ENCODE measurements at regions not wholly inside any gene's neighbourhood (a gene's known extent, or its start where the extent isn't known, plus 50 kb on each side); places are given as distances from the start of the nearest gene placed in this dataset.

DNA sequence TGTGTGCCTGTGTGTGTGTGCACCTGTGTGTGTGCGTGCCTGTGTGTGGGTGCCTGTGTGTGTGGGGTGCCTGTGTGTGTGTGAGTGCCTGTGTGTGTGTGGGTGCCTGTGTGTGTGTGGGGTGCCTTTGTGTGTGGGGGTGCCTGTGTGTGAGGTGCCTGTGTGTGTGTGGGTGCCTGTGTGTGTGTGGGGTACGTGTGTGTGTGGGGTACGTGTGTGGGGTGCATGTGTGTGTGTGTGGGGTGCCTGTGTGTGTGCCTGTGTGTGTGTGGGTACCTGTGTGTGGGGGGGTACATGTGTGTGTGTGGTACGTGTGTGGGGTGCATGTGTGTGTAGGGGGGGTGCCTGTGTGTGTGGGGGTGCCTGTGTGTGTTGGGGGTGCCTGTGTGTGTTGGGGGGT is 73.4 kb upstream of the HGFAC start:
- no peak for DNase-seq
- H3K27ac Mint-ChIP-seq, result no peak overlapping the region
- H3K4me3 Mint-ChIP-seq, result no peak overlapping the region
- intact Hi-C loops (cut with micrococcal nuclease), result no loop called here
- peaks cover 34% of the 10 kb centered on the region for H3K27me3 Mint-ChIP-seq
- peaks cover 22% of the 10 kb centered on the region for H3K4me1 Mint-ChIP-seq
- no peaks in the 10 kb centered on the region for H3K36me3 Mint-ChIP-seq (ENCODE audit: low read depth)
- no peaks in the 10 kb centered on the region for H3K9me3 Mint-ChIP-seq

DNA sequence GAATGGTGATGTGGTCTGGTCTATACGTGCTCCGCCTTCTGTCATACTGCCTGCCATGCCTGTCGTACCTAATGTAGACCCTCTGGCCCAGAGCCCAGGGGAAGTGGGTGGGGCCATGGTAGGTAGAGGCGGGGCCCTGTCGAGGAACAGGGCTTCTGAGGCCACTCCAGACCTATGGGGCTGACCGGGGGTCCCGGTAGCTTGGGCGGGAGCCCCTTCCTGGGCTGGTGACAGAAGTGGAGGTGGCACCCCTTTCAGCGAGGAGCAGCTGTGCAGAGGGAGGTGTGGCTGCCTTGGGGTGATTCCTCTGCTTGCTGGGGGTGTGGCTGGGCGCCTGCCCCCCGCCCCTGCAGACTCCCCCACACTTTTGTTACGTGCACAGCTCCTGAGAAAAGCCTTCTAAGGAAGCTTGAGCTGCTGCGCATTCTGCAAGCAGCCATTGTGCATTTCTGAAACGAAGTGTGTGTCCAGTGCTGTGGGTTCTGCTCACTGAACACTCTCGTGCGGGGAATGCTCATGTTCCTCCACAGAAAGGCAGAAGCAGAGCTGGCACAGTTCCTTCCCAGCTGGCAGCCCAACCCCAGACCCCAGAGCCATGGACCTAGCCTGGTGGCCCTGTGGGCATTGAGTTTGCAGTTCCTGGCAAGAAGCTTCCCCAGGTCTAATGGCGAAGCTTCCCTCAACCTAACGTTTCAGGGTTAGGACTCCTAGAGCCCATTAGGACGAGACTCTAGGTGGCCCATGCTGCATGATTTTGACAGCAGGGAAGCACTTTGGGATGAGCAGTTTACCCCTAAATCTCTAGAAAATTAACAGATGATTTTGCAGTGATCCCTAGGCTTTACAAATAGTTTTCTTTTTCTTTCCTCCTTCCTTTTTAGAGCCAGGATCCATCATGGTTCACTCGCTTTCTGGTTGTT is 72.7 kb upstream of the HGFAC start:
- peaks cover 22% of the 10 kb centered on the region for H3K4me1 Mint-ChIP-seq
- peaks cover 34% of the 10 kb centered on the region for H3K27me3 Mint-ChIP-seq
- intact Hi-C loops (cut with micrococcal nuclease), result no loop called here
- peak overlapping the region; percentile 75 for H3K4me3 Mint-ChIP-seq
- H3K27ac Mint-ChIP-seq, result no peak overlapping the region
- no peaks in the 10 kb centered on the region for H3K9me3 Mint-ChIP-seq
- DNase-seq, result no peak
- H3K36me3 Mint-ChIP-seq (ENCODE audit: low read depth), result no peaks in the 10 kb centered on the region

DNA sequence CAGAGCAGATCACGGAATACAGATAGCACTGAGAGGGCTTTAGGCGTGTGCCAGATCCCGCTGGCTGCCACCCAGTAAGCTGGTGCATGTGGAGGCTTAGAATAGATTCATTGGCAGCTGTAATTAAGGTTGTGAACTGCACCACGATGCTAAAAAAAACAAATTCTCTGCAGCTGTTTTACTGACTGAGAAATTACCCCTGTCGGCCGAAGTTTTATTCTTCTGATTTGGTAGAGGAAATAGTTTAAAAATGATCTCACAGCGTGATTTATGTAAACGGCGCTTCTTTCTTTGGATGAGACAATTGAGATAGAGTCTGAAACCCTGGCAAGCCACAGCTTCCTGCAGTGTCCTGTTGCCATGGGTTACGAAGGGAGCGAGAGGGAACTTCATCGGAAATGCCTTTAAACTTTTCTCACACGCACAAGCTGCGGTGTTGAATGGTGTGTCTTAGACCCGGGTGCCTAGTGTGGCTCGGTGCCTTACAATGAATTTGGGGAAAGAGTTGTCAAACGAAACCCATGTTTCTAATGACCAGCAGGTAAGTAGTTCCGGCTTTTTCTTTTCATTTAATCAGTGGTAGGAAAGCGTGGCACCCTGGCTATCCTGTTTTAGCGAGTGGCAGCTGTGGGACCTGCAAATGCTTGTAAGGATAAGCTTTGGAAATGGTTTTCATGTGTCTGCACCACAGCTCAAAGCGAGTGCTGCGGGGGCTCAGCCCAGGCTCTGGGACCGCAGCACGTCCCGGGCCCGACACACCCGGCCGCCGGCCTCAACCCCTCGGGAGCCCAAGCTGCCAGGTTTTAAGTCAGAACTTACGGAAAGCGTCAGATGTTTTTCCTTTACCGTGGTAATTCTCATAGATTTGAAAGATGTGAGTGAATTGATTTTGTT is 71.7 kb upstream of the HGFAC start:
- Mint-ChIP-seq H3K27ac (peak overlapping the region; percentile 68), H3K27me3 (peaks cover 34% of the 10 kb centered on the region), H3K4me1 (peaks cover 22% of the 10 kb centered on the region), H3K36me3 (ENCODE audit: low read depth) (no peaks in the 10 kb centered on the region), H3K9me3 (no peaks in the 10 kb centered on the region), H3K4me3 (peak overlapping the region; percentile 75)
- DNase-seq, result peak; percentile 87
- intact Hi-C loops (cut with micrococcal nuclease), result no loop called here

DNA sequence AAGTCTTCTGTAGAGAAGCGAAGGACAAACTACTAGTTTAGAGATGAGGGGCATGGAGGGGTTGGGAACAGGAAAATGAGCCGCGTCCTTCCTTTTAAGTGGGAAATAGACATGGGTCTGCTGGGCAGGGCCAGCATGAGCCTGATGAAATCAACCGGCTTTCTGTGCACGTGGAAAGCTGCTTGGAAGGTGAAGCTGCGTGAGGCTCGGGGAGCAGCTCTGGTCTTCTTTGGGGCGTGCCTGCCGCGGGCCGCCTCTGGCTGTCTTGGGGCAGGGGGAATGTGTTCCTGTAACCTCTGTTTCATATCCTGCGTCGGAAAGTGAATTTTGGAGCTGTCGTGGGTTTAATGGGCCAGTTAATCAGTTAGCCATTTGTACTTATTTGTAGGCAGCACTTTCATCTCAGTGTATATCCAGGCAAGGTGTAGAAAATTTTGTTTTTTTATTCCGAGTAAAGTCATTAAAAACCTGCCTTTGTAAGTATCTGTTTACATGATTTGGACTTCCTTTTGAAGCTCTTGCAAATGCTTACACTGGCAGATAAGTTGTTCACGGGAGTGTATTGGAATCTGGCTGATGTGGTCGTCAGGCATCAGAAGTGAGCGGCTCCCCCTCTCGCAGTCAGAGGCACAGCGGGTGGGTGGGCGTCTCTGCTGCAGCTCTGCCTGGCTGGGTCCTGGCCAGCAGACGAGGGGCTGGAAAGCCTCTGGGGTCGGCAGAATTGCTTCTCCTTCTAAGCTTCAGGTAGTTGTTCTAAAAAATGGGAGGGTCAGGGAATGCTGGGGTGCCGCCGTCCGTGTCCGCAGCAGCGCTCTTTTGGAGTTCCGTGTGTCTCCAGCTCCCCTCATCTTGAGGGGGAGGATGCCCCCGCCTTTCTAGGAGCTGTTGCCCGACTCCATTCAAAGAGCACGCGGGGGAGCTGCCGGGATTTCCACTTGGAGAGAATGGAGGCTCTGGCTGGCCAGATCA is 70.5 kb upstream of the HGFAC start:
- H3K36me3 Mint-ChIP-seq (ENCODE audit: low read depth), result no peaks in the 10 kb centered on the region
- H3K4me1 Mint-ChIP-seq, result peaks cover 22% of the 10 kb centered on the region
- intact Hi-C loops (cut with micrococcal nuclease), result no loop called here
- H3K27ac Mint-ChIP-seq, result no peak overlapping the region
- no peaks in the 10 kb centered on the region for H3K9me3 Mint-ChIP-seq
- H3K4me3 Mint-ChIP-seq, result no peak overlapping the region
- H3K27me3 Mint-ChIP-seq, result peaks cover 34% of the 10 kb centered on the region
- no peak for DNase-seq

DNA sequence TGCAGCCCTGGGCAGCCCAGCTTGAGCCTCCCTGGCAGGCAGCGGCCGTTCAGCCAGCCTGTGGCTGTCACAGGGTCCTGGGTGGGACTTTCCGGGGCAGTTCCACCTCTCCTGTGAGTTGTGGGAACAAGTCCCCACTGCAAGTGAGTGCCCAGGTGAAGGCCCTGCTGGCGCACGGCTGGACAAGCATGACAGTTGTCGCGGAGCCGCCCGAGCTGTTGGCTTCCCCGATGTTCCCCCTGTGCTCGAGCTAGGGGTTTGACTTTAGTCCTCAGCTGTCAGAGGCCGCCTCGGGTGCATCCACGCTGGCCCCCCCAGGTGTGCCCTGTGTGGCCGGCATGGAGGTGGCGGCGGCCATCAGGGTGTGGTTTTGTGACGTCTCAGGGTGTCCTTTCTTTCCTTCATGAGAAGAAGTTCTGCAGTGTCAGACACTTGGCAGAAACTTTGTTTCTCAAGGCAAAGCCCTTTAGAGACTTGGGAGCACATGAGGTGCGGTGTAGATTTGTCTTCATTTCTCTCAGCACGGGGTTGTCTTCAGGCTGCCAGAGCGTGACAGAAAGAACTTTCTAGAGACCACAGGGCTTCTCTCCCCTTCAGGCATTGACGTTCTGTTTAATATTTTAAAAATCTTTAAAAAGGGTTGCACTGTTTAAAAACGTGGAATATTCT is 69.4 kb upstream of the HGFAC start:
- Mint-ChIP-seq H3K27ac (no peak overlapping the region), H3K27me3 (peaks cover 34% of the 10 kb centered on the region), H3K4me1 (peaks cover 22% of the 10 kb centered on the region), H3K36me3 (ENCODE audit: low read depth) (no peaks in the 10 kb centered on the region), H3K9me3 (no peaks in the 10 kb centered on the region), H3K4me3 (no peak overlapping the region)
- no peak for DNase-seq
- intact Hi-C loops (cut with micrococcal nuclease), result no loop called here

DNA sequence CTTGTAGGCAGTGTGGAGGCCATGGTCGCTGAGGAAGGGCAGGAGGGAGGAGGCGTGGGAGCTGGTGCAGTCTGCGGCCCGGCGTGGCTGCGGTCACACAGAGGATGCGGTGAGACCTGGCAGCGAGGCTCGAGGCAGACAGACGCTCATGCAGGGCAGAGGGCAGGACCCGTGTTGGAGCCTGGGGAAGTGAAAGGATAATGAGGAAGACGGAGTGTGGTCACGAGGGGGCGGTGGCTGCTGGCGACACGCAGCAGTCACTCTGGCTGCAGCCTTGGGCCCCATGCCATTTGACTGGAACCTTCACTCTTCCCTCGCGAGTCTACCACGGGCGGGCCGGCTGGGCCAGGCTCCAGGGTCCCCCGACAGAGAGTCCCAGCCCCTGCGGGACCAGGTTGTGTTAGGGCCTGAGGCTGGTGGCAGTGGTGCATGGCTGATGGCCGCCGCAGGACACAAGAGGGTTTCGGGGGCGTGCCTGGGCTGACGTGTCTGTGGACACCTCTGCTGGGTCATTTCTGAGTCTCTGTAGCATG is 68.8 kb upstream of the HGFAC start:
- H3K4me1 Mint-ChIP-seq, result peaks cover 22% of the 10 kb centered on the region
- H3K36me3 Mint-ChIP-seq (ENCODE audit: low read depth), result no peaks in the 10 kb centered on the region
- H3K27ac Mint-ChIP-seq, result no peak overlapping the region
- DNase-seq, result no peak
- intact Hi-C loops (cut with micrococcal nuclease), result no loop called here
- H3K27me3 Mint-ChIP-seq, result peaks cover 34% of the 10 kb centered on the region
- H3K9me3 Mint-ChIP-seq, result no peaks in the 10 kb centered on the region
- no peak overlapping the region for H3K4me3 Mint-ChIP-seq

- H3K27me3 Mint-ChIP-seq, result peaks cover 30% of the 10 kb centered on the region
- peaks cover 19% of the 10 kb centered on the region for H3K4me1 Mint-ChIP-seq
- no peak for DNase-seq
- H3K36me3 Mint-ChIP-seq (ENCODE audit: low read depth), result no peaks in the 10 kb centered on the region
- no peak overlapping the region for H3K4me3 Mint-ChIP-seq
- no peaks in the 10 kb centered on the region for H3K9me3 Mint-ChIP-seq
- intact Hi-C loops (cut with micrococcal nuclease), result no loop called here
- H3K27ac Mint-ChIP-seq, result no peak overlapping the region
Measured at GRCh38 chr4:3373468-3373867, 68.3 kb upstream of the HGFAC start.

GRCh38 chr4:3374011-3374645 is 67.6 kb upstream of the HGFAC start:
- intact Hi-C loops (cut with micrococcal nuclease), result no loop called here
- Mint-ChIP-seq H3K4me1 (peaks cover 16% of the 10 kb centered on the region), H3K36me3 (ENCODE audit: low read depth) (no peaks in the 10 kb centered on the region), H3K27ac (no peak overlapping the region), H3K27me3 (peaks cover 25% of the 10 kb centered on the region), H3K9me3 (no peaks in the 10 kb centered on the region), H3K4me3 (no peak overlapping the region)
- no peak for DNase-seq

GRCh38 chr4:3374667-3375066 is 67.1 kb upstream of the HGFAC start:
- H3K4me1 Mint-ChIP-seq, result peaks cover 11% of the 10 kb centered on the region
- H3K9me3 Mint-ChIP-seq, result peaks cover 3% of the 10 kb centered on the region
- DNase-seq, result no peak
- intact Hi-C loops (cut with micrococcal nuclease), result no loop called here
- H3K36me3 Mint-ChIP-seq (ENCODE audit: low read depth), result no peaks in the 10 kb centered on the region
- H3K27ac Mint-ChIP-seq, result no peak overlapping the region
- H3K27me3 Mint-ChIP-seq, result peaks cover 21% of the 10 kb centered on the region
- no peak overlapping the region for H3K4me3 Mint-ChIP-seq

GRCh38 chr4:3375688-3376087 is 66.1 kb upstream of the HGFAC start:
- Mint-ChIP-seq H3K36me3 (ENCODE audit: low read depth) (no peaks in the 10 kb centered on the region), H3K4me3 (no peak overlapping the region), H3K27me3 (peaks cover 13% of the 10 kb centered on the region), H3K27ac (no peak overlapping the region), H3K9me3 (peaks cover 7% of the 10 kb centered on the region), H3K4me1 (peaks cover 4% of the 10 kb centered on the region)
- intact Hi-C loops (cut with micrococcal nuclease), result no loop called here
- no peak for DNase-seq

GRCh38 chr4:3376266-3376665 is 65.5 kb upstream of the HGFAC start:
- H3K4me3 Mint-ChIP-seq, result no peak overlapping the region
- no peak for DNase-seq
- intact Hi-C loops (cut with micrococcal nuclease), result no loop called here
- no peaks in the 10 kb centered on the region for H3K4me1 Mint-ChIP-seq
- H3K9me3 Mint-ChIP-seq, result peaks cover 12% of the 10 kb centered on the region
- peaks cover 7% of the 10 kb centered on the region for H3K27me3 Mint-ChIP-seq
- no peak overlapping the region for H3K27ac Mint-ChIP-seq
- H3K36me3 Mint-ChIP-seq (ENCODE audit: low read depth), result no peaks in the 10 kb centered on the region

- intact Hi-C loops (cut with micrococcal nuclease), result no loop called here
- Mint-ChIP-seq H3K27me3 (no peaks in the 10 kb centered on the region), H3K4me3 (no peak overlapping the region), H3K36me3 (ENCODE audit: low read depth) (no peaks in the 10 kb centered on the region), H3K4me1 (no peaks in the 10 kb centered on the region), H3K9me3 (peaks cover 16% of the 10 kb centered on the region), H3K27ac (no peak overlapping the region)
- DNase-seq, result no peak
Measured at GRCh38 chr4:3377557-3377956, 64.2 kb upstream of the HGFAC start.
